Omental fat pad (tissue), 3 donors: ENCODE measurements at regions not wholly inside any gene's neighbourhood (a gene's known extent, or its start where the extent isn't known, plus 50 kb on each side); places are given as distances from the start of the nearest gene placed in this dataset.
"Not testable (repeated sequence)": the region's sequence is repeated elsewhere in the genome, so short reads cannot be mapped to it uniquely, and the experiment has no call there.

Experiments
- ATAC-seq: fragments of 150-250 bp; one replicate; pipeline ENCODE4 v1.9.1; 2016; ENCODE audit warnings: mild to moderate bottlenecking, moderate library complexity; ENCODE audit not compliant: low FRiP score
- DNase-seq: peaks from one replicate; pipeline ENCODE4 v3.0.0-alpha.2; 2019; ENCODE audit warnings: low spot score
- CTCF ChIP-seq, 3 donors: fragments of 450-650 bp; IDR thresholded peaks; one replicate each; pipeline ENCODE4 v1.5.1; 2016 to 2017; ENCODE audit warnings: antibody characterized with exemption in 3 of 3, mild to moderate bottlenecking in 3 of 3, moderate library complexity in 2 of 3

GRCh38 chr7:56471811-56472210, 355.6 kb upstream of the NUPR2 start:
- no peak for ATAC-seq
- no peak for TF ChIP-seq CTCF (IDR thresholded peaks at IDR 0.05)
- no peak for DNase-seq

- not testable (repeated sequence) for ATAC-seq, DNase-seq
Measured at GRCh38 chr7:56466607-56467525, 350.6 kb upstream of the NUPR2 start.

GRCh38 chr7:56449762-56450161, 333.5 kb upstream of the NUPR2 start:
- DNase-seq (no peak), ATAC-seq (no peak)
- no peak for TF ChIP-seq CTCF (IDR thresholded peaks at IDR 0.05)

GRCh38 chr7:56447864-56448693, 331.9 kb upstream of the NUPR2 start:
- no peak for DNase-seq
- no peak for TF ChIP-seq CTCF (IDR thresholded peaks at IDR 0.05)
- peak; percentile 48 for ATAC-seq

- not testable (repeated sequence) for ATAC-seq, DNase-seq
Measured at GRCh38 chr7:56420528-56420927, 304.3 kb upstream of the NUPR2 start.

GRCh38 chr7:56375173-56375572, 259.0 kb upstream of the NUPR2 start:
- no peak for DNase-seq
- TF ChIP-seq CTCF (IDR thresholded peaks at IDR 0.05): no peak
- no peak for ATAC-seq

GRCh38 chr7:56374666-56375065, 258.4 kb upstream of the NUPR2 start:
- not testable (repeated sequence) for ATAC-seq, DNase-seq

- ATAC-seq: not testable (repeated sequence)
- DNase-seq: peak; percentile 74
Measured at GRCh38 chr7:56373314-56373713, 257.1 kb upstream of the NUPR2 start.

- not testable (repeated sequence) for ATAC-seq, DNase-seq
Measured at GRCh38 chr7:56371792-56372191, 255.6 kb upstream of the NUPR2 start.

- not testable (repeated sequence) for ATAC-seq, DNase-seq
Measured at GRCh38 chr7:56370208-56370872, 254.1 kb upstream of the NUPR2 start.

GRCh38 chr7:56367914-56368313, 251.7 kb upstream of the NUPR2 start:
- DNase-seq, ATAC-seq: not testable (repeated sequence)

- not testable (repeated sequence) for ATAC-seq, DNase-seq
Measured at GRCh38 chr7:56367411-56367810, 251.2 kb upstream of the NUPR2 start.

GRCh38 chr7:56366701-56367100, 250.5 kb upstream of the NUPR2 start:
- not testable (repeated sequence) for ATAC-seq, DNase-seq

- DNase-seq: not testable (repeated sequence)
Measured at GRCh38 chr7:56352576-56352975, 236.4 kb upstream of the NUPR2 start.

More at GRCh38 chr7:56352576-56352975, 236.4 kb upstream of the NUPR2 start:
- not testable (repeated sequence) for ATAC-seq
